IMR-90 (cell line): ENCODE measurements at regions not wholly inside any gene's neighbourhood (a gene's known extent, or its start where the extent isn't known, plus 50 kb on each side); places are given as distances from the start of the nearest gene placed in this dataset.

Experiments
- CEBPB ChIP-seq: IDR thresholded peaks from 2 replicates; pipeline ENCODE4 v1.6.1; 2012; ENCODE audit warnings: low read depth, low read length, improper control_type of control experiment
- CTCF ChIP-seq: conservative IDR thresholded peaks from 2 replicates; pipeline ENCODE4 v1.5.1; 2012; ENCODE audit warnings: mild to moderate bottlenecking, low read depth, low read length, improper control_type of control experiment
- MXI1 ChIP-seq: IDR thresholded peaks from 2 replicates; pipeline ENCODE4 v1.6.1; 2012; ENCODE audit warnings: low read depth, mild to moderate bottlenecking, low read length, moderate library complexity, borderline replicate concordance
- RAD21 ChIP-seq: IDR thresholded peaks from 2 replicates; pipeline ENCODE4 v1.6.1; 2012; ENCODE audit warnings: low read length, improper control_type of control experiment

- no peak for TF ChIP-seq RAD21
- no peak for TF ChIP-seq CEBPB
- no peak for TF ChIP-seq CTCF
- no peak for TF ChIP-seq MXI1
Measured at GRCh38 chr2:4002841-4003403, 299.5 kb downstream of the DCDC2C start.
